HG02938 (cell line): ENCODE measurements at regions not wholly inside any gene's neighbourhood (a gene's known extent, or its start where the extent isn't known, plus 50 kb on each side); places are given as distances from the start of the nearest gene placed in this dataset.

ENCODE experiments used
- ATAC-seq: cut with Tn5 transposase; IDR thresholded peaks from one replicate; pipeline ENCODE4 v1.9.1; 2021; ENCODE audit warnings: mild to moderate bottlenecking, moderate library complexity; ENCODE audit not compliant: unreplicated experiment

GRCh38 chr4:19455196-19455595 is 796.5 kb upstream of the SLIT2 start:
- no peak for ATAC-seq

GRCh38 chr4:19438233-19438632 is 813.5 kb upstream of the SLIT2 start:
- ATAC-seq = no peak

GRCh38 chr4:19437008-19437407 is 814.7 kb upstream of the SLIT2 start:
- ATAC-seq = no peak

- no peak for ATAC-seq
Measured at GRCh38 chr4:19429684-19430083, 822.0 kb upstream of the SLIT2 start.

- ATAC-seq = no peak
Measured at GRCh38 chr4:19425146-19425545, 826.6 kb upstream of the SLIT2 start.

- ATAC-seq = no peak
Measured at GRCh38 chr4:19417256-19417655, 834.4 kb upstream of the SLIT2 start.

- no peak for ATAC-seq
Measured at GRCh38 chr4:19416146-19416545, 835.6 kb upstream of the SLIT2 start.

GRCh38 chr4:19408490-19408889 is 843.2 kb upstream of the SLIT2 start:
- ATAC-seq = no peak

GRCh38 chr4:19406789-19407188 is 844.9 kb upstream of the SLIT2 start:
- ATAC-seq = no peak

GRCh38 chr4:19403786-19404370 is 847.8 kb upstream of the SLIT2 start:
- ATAC-seq = no peak

GRCh38 chr4:19402581-19403065 is 849.1 kb upstream of the SLIT2 start:
- no peak for ATAC-seq

- ATAC-seq = no peak
Measured at GRCh38 chr4:19401301-19402080, 850.2 kb upstream of the SLIT2 start.

GRCh38 chr4:19400820-19401219 is 850.9 kb upstream of the SLIT2 start:
- ATAC-seq = no peak

GRCh38 chr4:19399001-19399400 is 852.7 kb upstream of the SLIT2 start:
- ATAC-seq = no peak

- ATAC-seq = no peak
Measured at GRCh38 chr4:19386786-19387185, 864.9 kb upstream of the SLIT2 start.

GRCh38 chr4:19382993-19383756 is 868.5 kb upstream of the SLIT2 start:
- ATAC-seq = no peak

- ATAC-seq = no peak
Measured at GRCh38 chr4:19381068-19381467, 870.6 kb upstream of the SLIT2 start.

GRCh38 chr4:19380600-19380999 is 871.1 kb upstream of the SLIT2 start:
- no peak for ATAC-seq

GRCh38 chr4:19379191-19379708 is 872.5 kb upstream of the SLIT2 start:
- ATAC-seq = no peak

GRCh38 chr4:19375931-19376330 is 875.8 kb upstream of the SLIT2 start:
- ATAC-seq = no peak

GRCh38 chr4:19375136-19375804 is 876.4 kb upstream of the SLIT2 start:
- ATAC-seq = no peak
